HG03571 (cell line): ENCODE measurements at regions not wholly inside any gene's neighbourhood (a gene's known extent, or its start where the extent isn't known, plus 50 kb on each side); places are given as distances from the start of the nearest gene placed in this dataset.

Source experiments
- ATAC-seq: cut with Tn5 transposase; IDR thresholded peaks from one replicate; pipeline ENCODE4 v1.9.1; 2021; ENCODE audit not compliant: unreplicated experiment

DNA sequence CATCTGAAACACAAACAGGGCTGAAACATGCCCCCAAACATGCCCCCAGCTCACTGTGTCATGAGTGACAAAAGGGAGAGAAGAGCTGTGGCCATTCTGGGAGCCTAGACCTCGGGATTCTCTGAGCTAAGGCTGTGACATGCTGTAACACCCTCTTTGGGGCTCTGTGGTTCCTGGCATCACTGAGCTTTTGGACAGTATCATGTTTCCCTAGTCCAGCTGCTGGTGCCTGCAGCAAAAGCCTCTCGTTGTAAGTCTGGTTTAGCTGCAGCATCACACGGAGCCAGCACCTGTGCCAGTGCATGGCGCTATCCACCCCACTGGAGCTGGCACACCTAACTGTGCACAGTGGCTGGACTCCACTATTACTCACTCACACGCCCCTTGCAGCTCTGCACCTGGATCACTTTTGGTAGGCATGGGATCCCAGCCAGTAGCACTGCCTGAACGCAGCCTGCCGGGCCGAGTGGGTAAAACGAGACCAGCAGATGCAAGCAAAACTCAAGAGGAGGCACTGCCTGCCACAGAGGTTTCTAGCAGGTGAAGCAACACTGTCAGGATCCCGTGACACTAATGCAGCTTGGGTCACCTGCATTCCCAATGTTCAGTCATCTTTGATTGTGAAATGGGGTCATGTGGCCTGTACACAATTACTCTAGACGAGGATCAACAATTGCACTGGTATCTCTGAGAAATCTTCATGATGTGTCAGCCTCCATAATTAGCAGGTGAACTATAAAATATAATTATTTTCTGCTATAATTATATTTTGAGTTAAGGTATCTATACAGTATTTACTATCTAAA, 547.2 kb downstream of the ZNF804A start:
- no peak for ATAC-seq

DNA sequence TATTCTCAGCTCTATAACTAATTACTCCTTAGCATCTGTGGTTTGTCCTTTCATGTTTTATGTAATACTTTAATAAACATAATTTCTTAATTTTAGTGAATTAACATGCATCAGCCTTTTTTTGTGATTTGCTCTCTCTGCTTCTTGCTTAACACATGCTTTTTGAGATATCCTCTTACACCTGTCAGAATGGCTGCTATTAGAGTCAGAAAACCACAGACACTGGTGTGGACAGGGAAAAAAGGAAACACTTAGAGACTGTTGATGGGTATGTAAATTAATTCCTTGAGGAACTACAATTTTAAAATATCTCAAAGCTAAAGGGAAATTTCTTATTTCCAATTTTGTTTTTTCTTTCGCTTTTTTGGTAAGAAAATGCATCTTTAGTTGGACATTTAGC, 549.0 kb downstream of the ZNF804A start:
- ATAC-seq: no peak

DNA sequence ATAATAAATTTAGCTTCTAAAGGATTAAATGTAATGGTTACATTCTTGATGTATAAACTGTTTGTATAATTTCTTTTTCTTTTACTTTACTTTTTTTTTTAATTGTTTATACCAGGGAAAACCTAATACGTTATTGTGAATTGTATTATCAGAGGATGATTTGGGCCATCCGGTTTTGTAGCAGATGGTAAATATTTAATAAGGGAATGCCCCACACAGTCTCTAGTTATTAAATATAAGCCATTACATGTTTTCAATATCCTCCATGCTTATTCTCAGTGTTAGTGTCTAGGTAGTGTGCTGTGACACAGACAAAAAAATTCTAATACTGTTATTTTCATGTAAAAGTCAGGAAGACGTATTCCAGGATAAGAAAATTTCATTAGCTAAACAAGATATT, 553.9 kb downstream of the ZNF804A start:
- ATAC-seq: no peak

DNA sequence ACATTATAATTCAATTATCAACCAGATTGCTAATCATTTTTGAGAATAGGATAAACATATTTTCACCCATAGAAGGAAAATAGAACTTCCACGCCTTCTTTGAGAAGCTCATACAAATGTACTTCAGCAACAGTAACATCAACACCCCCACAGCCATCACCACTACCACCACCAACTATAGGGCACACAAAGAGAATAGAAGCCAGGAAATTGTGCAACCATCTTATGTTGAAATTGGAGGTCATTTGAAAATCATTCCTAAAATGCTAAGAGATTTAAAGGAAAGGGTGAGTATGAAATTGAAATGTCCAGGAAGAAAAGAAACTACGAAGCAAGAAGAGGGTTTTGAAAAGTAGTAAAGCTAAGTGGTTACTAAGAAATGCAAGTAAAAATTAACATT, 563.4 kb downstream of the ZNF804A start:
- no peak for ATAC-seq

DNA sequence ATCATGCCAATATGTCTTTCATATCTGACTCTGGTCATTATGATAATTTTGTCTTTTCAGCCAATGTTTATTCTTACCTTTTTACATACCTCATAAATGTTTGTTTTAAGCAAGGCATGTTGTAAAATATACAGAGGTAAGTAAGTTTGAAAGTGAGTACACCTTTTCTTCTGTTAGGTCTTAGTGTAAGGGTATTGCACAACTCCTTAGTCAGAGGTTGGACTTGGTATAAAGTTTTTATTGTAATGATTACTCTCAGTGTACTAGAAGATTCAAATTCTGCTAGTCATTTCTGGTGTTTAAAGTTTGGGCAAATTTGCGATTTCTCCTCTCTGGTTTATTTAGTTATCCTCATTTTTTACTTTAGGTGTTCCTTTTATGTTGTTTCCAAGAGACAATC, 564.3 kb upstream of the FSIP2 start:
- ATAC-seq: no peak

DNA sequence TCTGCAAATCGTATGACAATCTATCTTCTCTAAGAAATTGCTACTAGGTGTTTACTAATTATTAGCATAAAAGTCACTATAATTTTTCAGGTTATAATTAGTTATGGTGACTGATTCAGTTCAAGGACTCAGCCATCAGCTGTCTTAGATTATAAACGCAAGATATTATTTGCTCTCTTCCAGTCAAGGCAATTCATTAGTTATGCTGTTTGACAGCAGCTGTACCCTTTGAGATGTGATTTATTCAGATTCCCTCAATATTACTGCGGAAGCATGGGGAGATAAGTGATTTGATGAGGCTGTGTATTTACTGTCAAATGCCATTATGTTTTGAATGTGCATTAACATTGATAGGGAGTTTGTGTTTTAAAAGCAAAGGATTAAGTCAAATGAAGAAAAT, 558.9 kb upstream of the FSIP2 start:
- no peak for ATAC-seq

DNA sequence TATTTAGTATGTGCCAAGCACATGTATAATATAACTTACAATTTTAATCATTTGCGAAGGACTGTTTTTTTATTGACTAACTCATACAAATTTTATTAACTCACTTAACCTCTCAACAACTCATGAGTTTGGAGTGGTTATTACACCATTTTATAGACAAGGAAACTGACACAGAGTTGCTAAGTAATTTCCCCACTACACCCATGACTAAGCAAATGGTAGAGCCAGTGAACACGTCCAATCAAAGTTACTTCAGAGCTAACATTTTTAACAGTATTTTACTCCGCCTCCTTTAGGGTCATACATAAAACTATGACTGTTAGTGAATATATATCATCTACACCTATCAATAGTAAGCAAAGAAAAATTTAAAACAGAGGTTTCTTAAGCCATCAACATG, 556.7 kb upstream of the FSIP2 start:
- no peak for ATAC-seq

DNA sequence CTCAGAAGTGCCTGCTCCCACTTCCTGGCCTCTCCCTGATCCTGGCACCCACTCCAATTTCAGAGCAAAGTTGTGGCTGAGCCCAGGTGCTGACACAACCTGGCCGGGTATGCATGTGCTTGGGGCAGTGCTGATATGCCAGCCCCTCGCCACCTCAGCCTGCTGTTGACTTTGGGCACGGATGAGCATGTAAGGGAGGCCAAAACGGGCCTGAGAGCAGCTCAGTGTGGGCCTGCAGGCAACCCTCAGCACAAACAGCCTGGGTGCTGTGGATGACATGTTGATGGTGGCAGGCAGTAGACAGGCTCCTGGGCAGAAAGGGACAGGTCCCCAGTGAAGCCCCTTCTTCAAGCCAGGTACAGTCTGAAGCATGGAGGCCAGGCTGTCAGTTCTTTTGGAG, 553.6 kb upstream of the FSIP2 start:
- ATAC-seq: no peak

DNA sequence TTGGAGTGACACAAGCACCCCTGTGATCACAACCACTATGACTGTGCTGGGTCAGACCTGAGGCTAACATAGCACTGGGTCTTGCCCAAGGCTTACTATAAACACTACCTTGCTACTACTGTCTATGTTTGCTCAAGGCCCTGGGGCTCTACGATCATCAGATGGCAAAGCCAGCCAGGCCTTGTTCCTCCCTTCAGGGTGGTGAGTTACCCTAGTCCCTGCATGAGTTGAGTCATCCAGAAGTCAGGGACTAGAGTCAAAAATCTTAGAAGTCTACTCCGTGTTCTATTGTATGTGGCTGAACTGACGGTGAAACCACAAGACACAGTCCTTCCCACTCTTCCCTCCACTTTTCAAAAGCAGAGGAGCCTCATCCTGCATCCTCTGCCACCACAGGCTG, 551.2 kb upstream of the FSIP2 start:
- ATAC-seq: no peak

DNA sequence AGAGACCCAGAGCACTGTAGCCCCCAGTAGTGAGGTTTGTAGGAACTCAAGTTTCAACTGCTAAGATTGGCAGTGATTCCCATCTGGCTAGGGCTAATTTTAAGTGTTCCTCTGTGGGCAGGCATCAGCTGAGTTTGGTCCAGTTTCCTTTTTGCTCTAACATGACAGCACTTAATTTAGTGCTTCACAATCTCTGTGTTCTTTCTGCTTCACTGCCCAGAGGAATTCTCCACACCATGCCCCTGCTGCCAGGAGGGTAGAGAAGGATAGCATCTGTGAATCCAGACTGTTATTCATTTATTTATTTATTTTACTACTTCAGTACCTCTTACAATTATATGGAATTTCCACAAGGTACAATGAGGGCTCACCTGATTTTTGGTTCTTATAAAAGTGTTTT, 549.9 kb upstream of the FSIP2 start:
- no peak for ATAC-seq

DNA sequence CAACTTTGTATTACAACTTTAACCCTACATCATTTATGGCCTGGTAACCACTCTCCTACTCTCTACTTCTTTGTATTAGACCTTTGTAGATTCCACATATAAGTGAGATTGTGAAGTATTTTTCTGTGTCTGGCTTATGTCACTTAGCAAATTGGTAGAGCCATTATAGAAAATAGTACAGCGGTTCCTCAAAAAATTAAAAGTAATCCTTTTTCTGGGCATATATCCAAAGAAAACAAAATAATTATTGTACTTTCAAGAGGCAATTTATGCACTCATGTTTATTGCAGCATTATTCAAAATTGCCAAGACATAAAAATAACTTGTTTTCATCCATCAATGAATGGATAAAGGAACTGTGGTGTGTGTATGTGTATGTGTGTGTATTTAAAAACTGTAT, 537.5 kb upstream of the FSIP2 start:
- ATAC-seq: no peak

DNA sequence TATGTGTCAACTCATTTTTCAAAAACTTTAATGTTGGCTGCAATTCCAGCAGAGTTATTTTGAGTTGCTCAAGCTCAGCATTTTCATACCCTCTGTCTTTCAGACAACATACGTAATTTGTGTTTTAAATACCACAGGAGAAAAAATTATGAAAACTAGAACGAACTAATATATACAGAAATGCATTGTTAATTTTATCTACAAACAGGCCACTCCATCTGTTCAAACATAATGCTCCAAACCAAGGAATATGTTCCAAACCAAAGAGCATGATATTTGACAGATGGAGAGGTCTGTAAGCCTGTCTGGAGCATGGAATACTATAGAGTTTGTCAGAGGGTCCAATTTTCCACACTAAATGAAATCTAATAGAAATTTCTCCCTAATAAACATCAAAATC, 536.2 kb upstream of the FSIP2 start:
- no peak for ATAC-seq

DNA sequence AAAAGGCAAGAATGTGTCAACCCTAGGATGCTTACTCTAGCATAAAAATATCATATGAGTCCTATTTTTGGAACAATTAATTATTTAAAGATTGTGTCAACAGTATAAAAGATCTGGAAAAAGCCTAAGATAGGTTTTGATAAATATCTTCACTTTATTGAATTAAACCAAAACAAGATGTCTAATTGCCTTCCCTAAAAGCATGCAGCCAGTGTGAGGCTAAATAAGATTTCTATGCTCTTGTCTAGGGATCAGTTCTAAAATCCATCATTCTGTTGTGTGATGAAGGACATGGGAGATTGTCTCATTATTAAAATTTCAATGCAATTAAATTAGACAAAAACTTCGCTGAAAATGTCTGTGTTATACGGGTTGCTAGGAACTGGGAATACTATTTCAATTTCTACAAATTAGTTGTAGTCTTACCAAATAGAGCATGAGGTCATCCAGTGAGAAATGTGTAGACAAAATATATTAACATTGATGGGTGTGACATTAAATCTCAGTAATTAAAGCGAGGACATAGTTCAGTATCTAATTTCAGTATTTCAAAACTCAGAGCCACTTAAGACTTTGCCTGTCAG, 535.6 kb upstream of the FSIP2 start:
- ATAC-seq: no peak

DNA sequence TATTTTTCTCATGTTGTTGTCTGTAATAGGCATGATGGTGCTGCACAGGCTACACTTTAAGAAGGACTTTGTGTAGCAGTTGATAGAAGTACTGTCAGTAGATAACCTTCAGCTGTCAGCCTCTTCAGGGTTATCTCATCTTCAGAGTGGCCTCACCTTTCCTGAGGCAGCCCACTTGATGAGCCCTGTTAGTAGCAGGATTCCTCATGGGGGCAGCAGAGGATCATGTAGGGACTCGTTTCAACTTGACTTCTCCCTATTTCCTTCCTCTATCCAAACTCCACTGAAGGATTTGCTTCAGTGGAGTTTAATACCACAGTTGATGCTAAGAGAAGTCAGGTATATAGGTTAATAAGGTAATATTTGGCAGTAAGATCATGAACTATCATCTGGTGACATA, 530.3 kb upstream of the FSIP2 start:
- ATAC-seq: no peak

DNA sequence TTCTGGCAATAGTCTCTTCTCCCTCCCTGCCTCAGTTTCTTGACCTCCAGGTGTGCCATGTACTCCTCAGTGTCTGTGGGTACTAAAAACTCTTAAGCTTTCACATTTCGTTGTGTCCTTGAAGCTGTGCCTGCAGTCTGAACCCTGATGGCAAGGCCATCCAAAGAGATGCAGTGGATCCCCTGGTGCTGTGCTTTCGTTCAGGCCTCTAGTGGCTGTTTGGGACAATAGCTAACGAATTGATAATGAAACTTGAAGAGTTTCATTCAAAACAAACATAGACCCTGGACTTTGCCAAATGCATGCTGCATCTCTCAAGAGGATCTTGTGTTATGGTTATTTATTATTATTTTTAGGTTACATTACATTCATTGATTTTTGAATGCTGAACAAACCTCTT, 523.1 kb upstream of the FSIP2 start:
- ATAC-seq: no peak

DNA sequence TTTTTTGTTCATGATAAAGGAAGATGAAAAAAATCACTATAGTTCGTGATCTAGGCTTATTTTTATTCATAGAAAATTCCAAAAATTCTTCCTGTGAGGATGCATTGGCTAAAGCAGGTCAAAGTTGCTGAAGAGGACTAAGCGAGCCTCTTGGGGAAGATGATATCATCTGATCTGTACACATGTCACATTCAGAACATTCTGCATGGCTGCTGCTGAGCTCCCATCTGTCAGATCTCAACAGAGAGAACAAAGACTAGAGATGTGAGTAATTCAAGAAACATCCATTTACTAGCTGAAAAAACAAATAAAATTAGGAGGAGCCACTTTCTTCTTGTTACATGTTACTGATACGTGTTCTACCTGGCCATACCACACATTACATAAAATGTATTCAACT, 518.6 kb upstream of the FSIP2 start:
- ATAC-seq: no peak

DNA sequence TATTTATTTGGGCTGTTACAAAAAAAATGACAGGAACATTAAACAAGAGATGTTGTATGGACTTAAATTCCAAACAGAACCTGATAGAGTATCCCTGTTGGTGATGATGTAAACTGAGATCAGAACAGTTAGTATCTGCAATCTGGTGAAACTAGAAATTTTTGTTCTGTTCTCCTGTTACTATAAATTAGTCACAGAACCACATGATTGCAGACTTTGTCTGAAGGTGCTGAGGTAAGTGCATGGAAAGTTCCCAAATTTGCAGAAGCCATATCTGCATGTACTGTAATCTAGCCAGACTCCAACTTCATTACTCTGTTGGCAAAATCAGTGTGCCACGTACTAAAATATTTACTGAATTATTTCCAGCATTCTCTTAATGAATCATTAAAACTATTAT, 516.3 kb upstream of the FSIP2 start:
- ATAC-seq: no peak

DNA sequence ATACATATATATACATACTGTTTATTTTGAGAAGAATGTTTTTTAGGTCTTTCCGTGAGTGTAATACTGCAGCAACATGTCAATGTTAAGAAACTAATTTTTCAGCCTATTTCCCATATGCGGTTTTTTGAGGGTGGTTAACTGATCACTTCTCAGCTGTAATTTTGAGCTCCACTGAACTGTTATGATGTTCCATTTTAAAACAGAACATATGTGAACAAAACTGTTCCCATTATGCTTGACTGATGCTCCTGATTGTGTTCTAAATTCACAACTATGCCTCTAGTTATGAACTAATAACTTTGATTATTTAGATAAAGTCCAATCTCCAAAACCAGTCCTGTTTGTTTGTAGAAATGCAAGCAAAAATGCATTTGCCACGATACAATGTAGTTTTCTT, 511.2 kb upstream of the FSIP2 start:
- ATAC-seq: no peak

DNA sequence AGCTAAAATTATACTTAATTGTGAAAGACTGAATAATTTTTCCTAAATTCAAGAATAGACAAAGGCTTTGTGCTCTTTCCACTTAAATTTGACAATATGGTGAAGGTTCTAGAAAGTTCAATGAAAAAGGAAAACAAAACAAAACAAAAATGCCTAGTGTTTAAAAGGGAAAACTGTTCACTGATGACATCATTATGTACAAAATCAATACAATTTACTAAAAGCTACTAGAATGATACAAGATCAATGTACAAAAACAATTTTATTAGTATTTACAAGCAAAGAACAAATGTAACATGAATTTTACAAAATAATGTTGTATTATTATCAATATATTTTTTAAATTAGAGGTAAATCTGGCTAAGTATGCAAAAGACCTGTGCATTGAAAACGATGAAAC, 499.1 kb upstream of the FSIP2 start:
- ATAC-seq: no peak

DNA sequence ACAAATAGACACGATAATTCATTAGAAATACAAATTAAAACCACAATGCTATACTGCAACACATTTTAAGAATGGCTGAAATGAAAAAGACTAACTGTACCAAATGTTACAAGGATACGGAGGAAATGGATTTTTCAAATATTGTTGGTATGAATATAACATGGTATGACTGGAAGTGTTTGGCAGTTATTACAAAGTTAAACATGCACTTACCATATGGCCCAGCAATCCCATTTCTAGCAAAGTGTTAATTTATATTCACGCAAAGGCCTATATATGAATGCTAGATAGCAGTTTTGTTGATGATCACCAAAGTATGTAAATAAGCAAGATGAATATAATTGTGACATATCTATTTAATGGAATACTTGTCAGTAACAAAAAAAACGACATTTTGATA, 497.8 kb upstream of the FSIP2 start:
- no peak for ATAC-seq

DNA sequence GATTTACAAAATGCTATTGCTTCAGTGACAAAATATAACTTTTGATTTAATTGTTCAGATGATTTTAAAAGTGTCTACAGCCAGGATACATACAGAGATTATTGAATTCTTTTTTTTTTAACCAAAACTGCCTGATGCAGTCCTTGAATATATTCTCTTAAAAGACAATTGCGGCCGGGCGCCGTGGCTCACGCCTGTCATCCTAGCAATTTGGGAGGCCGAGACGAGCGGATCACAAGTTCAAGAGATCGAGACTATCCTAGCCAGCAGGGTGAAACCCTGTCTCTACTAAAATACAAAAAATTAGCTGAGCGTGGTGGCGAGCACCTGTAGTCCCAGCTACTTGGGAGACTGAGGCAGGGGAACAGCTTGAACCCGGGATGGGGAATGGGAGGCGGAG, 497.0 kb upstream of the FSIP2 start:
- no peak for ATAC-seq

DNA sequence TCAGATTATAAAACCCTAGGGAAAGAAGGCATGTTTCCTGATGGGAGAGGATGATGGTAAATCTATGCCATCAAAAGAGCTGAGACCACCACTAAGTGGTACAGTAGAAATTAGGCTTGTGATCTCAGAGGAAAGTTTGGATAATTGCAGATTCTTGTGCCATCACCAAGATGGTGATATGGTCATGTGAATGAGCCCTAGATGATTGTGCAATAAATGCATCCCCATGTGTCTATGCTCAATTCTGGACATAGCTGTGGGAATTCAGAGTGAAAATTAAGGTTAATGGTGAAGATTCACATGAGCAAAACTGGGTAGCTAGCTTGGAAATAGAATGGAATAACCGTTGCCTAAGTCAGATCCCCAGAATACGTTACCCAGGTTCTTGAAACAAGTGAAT, 496.1 kb upstream of the FSIP2 start:
- ATAC-seq: no peak

DNA sequence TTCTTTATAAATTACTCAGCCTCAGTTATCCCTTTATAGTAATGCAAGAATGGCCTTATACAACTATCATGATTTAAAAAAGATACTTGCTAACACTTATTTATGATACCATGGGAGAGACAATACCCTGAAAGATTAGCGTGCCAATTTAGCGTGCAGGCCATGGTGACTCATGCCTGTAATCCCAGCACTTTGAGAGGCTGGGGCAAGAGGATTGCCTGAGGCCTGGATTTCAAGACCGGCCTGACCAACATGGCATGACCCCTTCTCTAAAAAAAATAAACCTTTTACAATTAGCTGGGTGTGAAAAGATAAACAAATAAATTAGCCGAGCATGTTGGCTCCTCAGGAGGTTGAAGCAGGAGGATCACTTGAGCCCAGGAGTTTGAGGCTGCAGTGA, 493.4 kb upstream of the FSIP2 start:
- no peak for ATAC-seq
